Activated CD4-positive, alpha-beta memory T cell treated with anti-CD3 and anti-CD28 coated beads, Interleukin-2, amount 10 ng/mL, durations not matched to agents 7 days and 5 days (primary cell): ENCODE measurements at regions not wholly inside any gene's neighbourhood (a gene's known extent, or its start where the extent isn't known, plus 50 kb on each side); places are given as distances from the start of the nearest gene placed in this dataset.
"Not testable (repeated sequence)": the region's sequence is repeated elsewhere in the genome, so short reads cannot be mapped to it uniquely, and the experiment has no call there.

Experiments used
- CTCF ChIA-PET: fragments of 350-600 bp; sonication (Branson Sonifier 250); formaldehyde crosslinking; loops from one replicate; lab custom pipeline; 2021; ENCODE audit warnings: antibody characterized with exemption, inconsistent platforms; lab: Charles Lee
- POLR2A ChIA-PET: fragments of 350-600 bp; sonication (Branson Sonifier 250); formaldehyde crosslinking; loops from one replicate; lab custom pipeline; 2021; ENCODE audit warnings: antibody characterized with exemption; lab: Charles Lee
- DNase-seq: peaks from one replicate; pipeline ENCODE4 v3.0.0-alpha.2; 2020
- H3K27ac Mint-ChIP-seq: one replicate; pipeline ENCODE4 v1.8.0; 2021; ENCODE audit warnings: mild to moderate bottlenecking, mixed read lengths
- H3K27me3 Mint-ChIP-seq: one replicate; pipeline ENCODE4 v1.8.0; 2021; ENCODE audit warnings: mixed read lengths
- H3K36me3 Mint-ChIP-seq: one replicate; pipeline ENCODE4 v1.8.0; 2021; ENCODE audit warnings: low read depth, mixed read lengths
- H3K4me1 Mint-ChIP-seq: one replicate; pipeline ENCODE4 v1.8.0; 2021; ENCODE audit warnings: mixed read lengths
- H3K4me3 Mint-ChIP-seq: one replicate; pipeline ENCODE4 v1.8.0; 2021; ENCODE audit warnings: mild to moderate bottlenecking, mixed read lengths
- H3K9me3 Mint-ChIP-seq: one replicate; pipeline ENCODE4 v1.8.0; 2021; ENCODE audit warnings: mixed read lengths

DNA sequence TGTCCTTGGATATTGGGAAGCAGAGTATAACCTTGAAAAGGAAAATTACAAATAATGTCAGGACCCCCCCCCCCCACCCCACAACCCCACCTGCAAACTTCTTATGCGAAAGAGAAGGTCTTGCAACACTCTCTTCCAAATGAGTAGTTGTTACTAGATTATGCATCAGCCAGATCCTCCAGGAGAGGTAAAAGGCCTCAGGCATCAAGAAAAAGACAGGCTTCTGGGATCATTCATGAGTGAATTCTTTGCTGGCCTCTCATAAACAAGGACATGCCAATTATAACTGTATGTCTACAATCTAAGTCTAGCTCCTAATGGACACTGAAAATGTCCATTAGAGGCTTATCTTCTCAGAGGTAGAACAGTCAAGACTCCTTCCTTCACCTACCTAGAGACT lies 1443.3 kb downstream of the RAPGEF2 start:
- CTCF ChIA-PET, result no interaction called here
- Mint-ChIP-seq H3K4me1 (no peaks in the 10 kb centered on the region), H3K9me3 (peaks cover 8% of the 10 kb centered on the region), H3K4me3 (no peak overlapping the region), H3K27me3 (no peaks in the 10 kb centered on the region), H3K36me3 (no peaks in the 10 kb centered on the region), H3K27ac (no peak overlapping the region)
- DNase-seq, result no peak
- POLR2A ChIA-PET, result no interaction called here

GRCh38 chr4:160549951-160550519 lies 1447.2 kb downstream of the RAPGEF2 start:
- POLR2A ChIA-PET, CTCF ChIA-PET, H3K4me3 Mint-ChIP-seq, H3K36me3 Mint-ChIP-seq, H3K9me3 Mint-ChIP-seq, H3K27me3 Mint-ChIP-seq, DNase-seq, H3K4me1 Mint-ChIP-seq, H3K27ac Mint-ChIP-seq: not testable (repeated sequence)

GRCh38 chr4:160562661-160563060 lies 1459.8 kb downstream of the RAPGEF2 start:
- Mint-ChIP-seq H3K9me3 (no peaks in the 10 kb centered on the region), H3K36me3 (no peaks in the 10 kb centered on the region), H3K4me1 (no peaks in the 10 kb centered on the region), H3K4me3 (no peak overlapping the region), H3K27ac (no peak overlapping the region), H3K27me3 (no peaks in the 10 kb centered on the region)
- POLR2A ChIA-PET, result no interaction called here
- no peak for DNase-seq
- CTCF ChIA-PET, result no interaction called here

GRCh38 chr4:160563552-160564282 lies 1460.8 kb downstream of the RAPGEF2 start:
- no peak for DNase-seq
- H3K4me3 Mint-ChIP-seq, result no peak overlapping the region
- CTCF ChIA-PET, result no interaction called here
- no peaks in the 10 kb centered on the region for H3K36me3 Mint-ChIP-seq
- no peaks in the 10 kb centered on the region for H3K27me3 Mint-ChIP-seq
- POLR2A ChIA-PET, result no interaction called here
- no peaks in the 10 kb centered on the region for H3K4me1 Mint-ChIP-seq
- H3K27ac Mint-ChIP-seq, result no peak overlapping the region
- H3K9me3 Mint-ChIP-seq, result no peaks in the 10 kb centered on the region

DNA sequence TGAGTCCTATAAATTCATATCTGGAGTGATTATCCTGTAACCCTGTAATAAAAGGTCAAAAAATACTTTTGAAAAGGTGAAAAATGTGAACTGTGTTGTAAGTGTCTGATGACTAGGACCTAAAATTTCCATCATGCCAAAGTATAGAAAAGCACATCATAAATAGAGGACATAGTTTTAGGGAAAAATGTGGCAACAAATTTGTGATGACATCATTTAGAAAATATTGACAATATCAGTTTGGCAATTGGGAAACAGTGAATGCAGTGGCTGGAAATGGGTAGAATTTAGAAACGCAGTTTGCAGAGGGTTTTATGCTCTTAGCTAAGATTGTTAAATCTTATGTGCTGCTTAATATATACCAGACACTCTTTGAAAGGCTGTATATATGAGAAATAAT lies 1464.8 kb downstream of the RAPGEF2 start:
- Mint-ChIP-seq H3K4me1 (no peaks in the 10 kb centered on the region), H3K4me3 (no peak overlapping the region), H3K27me3 (no peaks in the 10 kb centered on the region), H3K9me3 (peaks cover 2% of the 10 kb centered on the region), H3K27ac (no peak overlapping the region), H3K36me3 (no peaks in the 10 kb centered on the region)
- POLR2A ChIA-PET, result no interaction called here
- CTCF ChIA-PET, result no interaction called here
- DNase-seq, result no peak

DNA sequence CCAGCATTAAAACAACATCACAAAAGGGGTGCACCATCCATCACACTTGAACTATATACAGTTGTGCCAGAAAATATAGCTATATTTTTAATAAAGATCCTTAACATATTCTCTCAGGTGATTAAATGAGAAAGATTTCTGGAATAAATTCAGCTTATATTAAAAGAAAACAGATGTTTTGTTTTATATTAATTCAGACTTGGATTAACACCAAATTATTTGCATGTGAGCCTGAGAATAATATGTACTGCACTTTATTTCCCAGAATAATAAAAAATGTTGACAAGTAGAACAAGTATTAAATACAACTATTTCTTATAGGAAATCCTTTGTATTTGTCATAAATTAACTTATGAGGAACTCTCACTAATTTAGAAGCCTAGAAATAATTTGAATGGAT lies 1467.4 kb downstream of the RAPGEF2 start:
- Mint-ChIP-seq H3K36me3 (no peaks in the 10 kb centered on the region), H3K27me3 (no peaks in the 10 kb centered on the region), H3K4me1 (no peaks in the 10 kb centered on the region), H3K9me3 (peaks cover 5% of the 10 kb centered on the region), H3K4me3 (no peak overlapping the region), H3K27ac (no peak overlapping the region)
- POLR2A ChIA-PET, result no interaction called here
- DNase-seq, result no peak
- CTCF ChIA-PET, result no interaction called here

GRCh38 chr4:160574272-160574671 lies 1471.4 kb downstream of the RAPGEF2 start:
- POLR2A ChIA-PET, H3K27me3 Mint-ChIP-seq, DNase-seq, H3K4me3 Mint-ChIP-seq, H3K27ac Mint-ChIP-seq, CTCF ChIA-PET, H3K9me3 Mint-ChIP-seq, H3K4me1 Mint-ChIP-seq, H3K36me3 Mint-ChIP-seq: not testable (repeated sequence)

GRCh38 chr4:160580581-160580980 lies 1477.7 kb downstream of the RAPGEF2 start:
- Mint-ChIP-seq H3K36me3 (no peaks in the 10 kb centered on the region), H3K27me3 (no peaks in the 10 kb centered on the region), H3K9me3 (peaks cover 2% of the 10 kb centered on the region), H3K4me3 (no peak overlapping the region), H3K4me1 (no peaks in the 10 kb centered on the region), H3K27ac (no peak overlapping the region)
- CTCF ChIA-PET, result no interaction called here
- DNase-seq, result no peak
- POLR2A ChIA-PET, result no interaction called here

DNA sequence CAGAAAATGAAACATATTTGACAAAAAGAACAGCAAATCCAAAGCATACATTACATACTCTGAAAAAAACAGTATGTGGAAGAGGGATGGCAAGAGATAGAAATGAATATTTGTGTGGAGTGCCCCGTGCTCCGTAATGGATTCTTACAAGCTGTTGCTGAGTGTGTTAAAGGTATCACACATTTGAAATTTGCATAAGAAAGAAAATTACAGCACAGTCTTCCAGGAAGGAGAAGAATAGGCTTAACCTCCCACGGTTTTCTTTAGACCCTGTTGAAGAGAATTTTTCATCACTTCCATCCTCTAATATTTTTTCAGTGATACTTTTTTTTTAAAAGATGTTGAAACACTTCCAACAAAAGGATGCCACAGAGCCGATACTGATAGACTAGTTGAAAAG lies 1489.4 kb downstream of the RAPGEF2 start:
- no peaks in the 10 kb centered on the region for H3K36me3 Mint-ChIP-seq
- DNase-seq, result no peak
- peaks cover 5% of the 10 kb centered on the region for H3K9me3 Mint-ChIP-seq
- no peaks in the 10 kb centered on the region for H3K4me1 Mint-ChIP-seq
- no peak overlapping the region for H3K27ac Mint-ChIP-seq
- no peak overlapping the region for H3K4me3 Mint-ChIP-seq
- no peaks in the 10 kb centered on the region for H3K27me3 Mint-ChIP-seq
- ChIA-PET CTCF (no interaction called here), POLR2A (no interaction called here)

- POLR2A ChIA-PET, result no interaction called here
Observed at GRCh38 chr4:160595646-160596045, 1492.8 kb downstream of the RAPGEF2 start.

GRCh38 chr4:160604541-160604940 lies 1501.7 kb downstream of the RAPGEF2 start:
- ChIA-PET CTCF (no interaction called here), POLR2A (no interaction called here)
- H3K27ac Mint-ChIP-seq, result no peak overlapping the region
- no peaks in the 10 kb centered on the region for H3K36me3 Mint-ChIP-seq
- no peak overlapping the region for H3K4me3 Mint-ChIP-seq
- no peaks in the 10 kb centered on the region for H3K27me3 Mint-ChIP-seq
- H3K4me1 Mint-ChIP-seq, result no peaks in the 10 kb centered on the region
- DNase-seq, result no peak
- H3K9me3 Mint-ChIP-seq, result peaks cover 9% of the 10 kb centered on the region

More at GRCh38 chr4:160595646-160596045, 1492.8 kb downstream of the RAPGEF2 start:
- H3K27me3 Mint-ChIP-seq, result no peaks in the 10 kb centered on the region
- peaks cover 5% of the 10 kb centered on the region for H3K9me3 Mint-ChIP-seq
- no peaks in the 10 kb centered on the region for H3K36me3 Mint-ChIP-seq
- H3K4me1 Mint-ChIP-seq, result no peaks in the 10 kb centered on the region
- no peak overlapping the region for H3K27ac Mint-ChIP-seq
- no peak for DNase-seq
- no peak overlapping the region for H3K4me3 Mint-ChIP-seq
- CTCF ChIA-PET, result no interaction called here

- POLR2A ChIA-PET, result no interaction called here
- CTCF ChIA-PET, result no interaction called here
- no peak overlapping the region for H3K4me3 Mint-ChIP-seq
- no peaks in the 10 kb centered on the region for H3K27me3 Mint-ChIP-seq
- no peaks in the 10 kb centered on the region for H3K4me1 Mint-ChIP-seq
- no peak overlapping the region for H3K27ac Mint-ChIP-seq
- peaks cover 7% of the 10 kb centered on the region for H3K9me3 Mint-ChIP-seq
- H3K36me3 Mint-ChIP-seq, result no peaks in the 10 kb centered on the region
- no peak for DNase-seq
Observed at GRCh38 chr4:160611181-160611580, 1508.3 kb downstream of the RAPGEF2 start.

DNA sequence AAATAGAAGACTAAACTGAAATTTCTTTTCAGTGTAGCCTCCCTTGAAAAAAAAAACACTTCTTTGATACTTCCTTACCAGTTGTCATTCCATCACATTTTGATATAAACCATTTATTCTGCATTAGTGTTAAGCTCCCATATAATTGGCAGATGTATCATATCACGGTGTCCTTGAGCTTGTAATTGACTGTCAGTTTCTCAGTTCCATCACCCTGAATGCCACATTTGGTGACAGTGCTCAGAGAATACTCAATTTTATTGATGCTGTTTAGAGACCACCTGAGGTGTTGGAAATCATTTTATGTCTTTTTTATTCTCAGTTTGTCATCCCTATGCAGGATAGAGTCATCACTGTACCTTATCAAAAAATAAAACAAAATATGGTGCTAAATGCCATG lies 1528.2 kb downstream of the RAPGEF2 start:
- no peak for DNase-seq
- H3K4me1 Mint-ChIP-seq, result no peaks in the 10 kb centered on the region
- no peaks in the 10 kb centered on the region for H3K27me3 Mint-ChIP-seq
- H3K4me3 Mint-ChIP-seq, result no peak overlapping the region
- CTCF ChIA-PET, result no interaction called here
- POLR2A ChIA-PET, result no interaction called here
- peaks cover 3% of the 10 kb centered on the region for H3K9me3 Mint-ChIP-seq
- no peak overlapping the region for H3K27ac Mint-ChIP-seq
- H3K36me3 Mint-ChIP-seq, result no peaks in the 10 kb centered on the region

DNA sequence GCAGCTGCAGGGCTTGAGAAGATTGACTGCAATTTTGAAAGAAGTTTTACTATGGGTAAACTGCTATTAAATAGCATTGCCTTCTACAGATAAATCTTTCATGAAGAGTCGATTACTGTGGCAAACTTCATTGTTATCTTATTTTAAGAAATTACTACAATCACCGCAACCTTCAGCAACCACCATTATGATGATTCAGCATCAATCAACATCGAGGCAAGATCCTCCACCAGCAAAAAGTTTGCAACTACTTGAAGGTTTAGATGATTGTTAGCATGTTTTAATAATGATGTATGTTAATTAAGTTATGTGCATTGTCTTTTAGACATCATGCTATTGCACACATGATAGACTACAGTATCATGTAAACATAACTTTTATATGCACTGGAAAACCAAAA lies 1511.0 kb downstream of the FSTL5 start:
- Mint-ChIP-seq H3K27me3 (no peaks in the 10 kb centered on the region), H3K27ac (no peak overlapping the region)

More for the DNA sequence above, 1511.0 kb downstream of the FSTL5 start:
- no peaks in the 10 kb centered on the region for H3K4me1 Mint-ChIP-seq
- H3K36me3 Mint-ChIP-seq, result no peaks in the 10 kb centered on the region
- CTCF ChIA-PET, result no interaction called here
- POLR2A ChIA-PET, result no interaction called here
- no peak overlapping the region for H3K4me3 Mint-ChIP-seq
- H3K9me3 Mint-ChIP-seq, result peaks cover 4% of the 10 kb centered on the region
- DNase-seq, result no peak
